KOPT-K1 (cell line): ENCODE measurements at regions not wholly inside any gene's neighbourhood (a gene's known extent, or its start where the extent isn't known, plus 50 kb on each side); places are given as distances from the start of the nearest gene placed in this dataset.

Experiments
- H3K27ac ChIP-seq: fragments of 200-600 bp; sonication (generic); 2 replicates; pipeline ENCODE4 v1.5.1; 2016; ENCODE audit warnings: antibody characterized with exemption, mild to moderate bottlenecking, low read depth, low read length; ENCODE audit not compliant: poor library complexity, severe bottlenecking
- H3K36me3 ChIP-seq: fragments of 200-600 bp; sonication (generic); 2 replicates; pipeline ENCODE4 v1.5.1; 2017; ENCODE audit warnings: antibody characterized with exemption, mild to moderate bottlenecking, low read length, moderate library complexity; ENCODE audit not compliant: insufficient read depth
- H3K9me3 ChIP-seq: fragments of 200-600 bp; sonication (generic); 2 replicates; pipeline ENCODE4 v1.5.1; 2017; ENCODE audit warnings: antibody characterized with exemption, low read length, mild to moderate bottlenecking; ENCODE audit not compliant: insufficient read depth, poor library complexity, severe bottlenecking

- Histone ChIP-seq H3K36me3 (no peaks in the 10 kb centered on the region), H3K27ac (no peak overlapping the region), H3K9me3 (no peaks in the 10 kb centered on the region)
Observed at GRCh38 chr22:27672721-27673418, 128.7 kb downstream of the MN1 start.

DNA sequence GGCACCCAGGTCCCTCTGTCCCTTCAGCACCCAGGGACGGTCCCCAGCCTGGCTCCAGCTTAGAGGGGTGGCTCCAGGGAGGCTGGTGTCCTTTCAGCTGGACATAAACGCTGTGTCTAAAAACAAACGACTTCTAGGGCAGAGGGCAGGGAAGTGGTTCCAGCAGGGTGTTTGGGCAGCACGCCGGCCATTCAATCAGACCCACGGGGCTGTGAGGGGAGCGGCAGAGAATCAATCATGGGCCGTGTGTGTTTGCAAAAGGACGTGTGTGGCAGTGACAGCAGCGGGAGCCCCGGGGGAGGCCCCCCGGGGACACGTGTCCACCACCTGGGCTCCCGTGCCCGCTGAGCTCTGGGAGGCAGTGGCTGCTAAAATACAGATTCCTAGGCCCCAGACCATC, 127.7 kb downstream of the MN1 start:
- H3K36me3 ChIP-seq: no peaks in the 10 kb centered on the region
- no peaks in the 10 kb centered on the region for H3K9me3 ChIP-seq

DNA sequence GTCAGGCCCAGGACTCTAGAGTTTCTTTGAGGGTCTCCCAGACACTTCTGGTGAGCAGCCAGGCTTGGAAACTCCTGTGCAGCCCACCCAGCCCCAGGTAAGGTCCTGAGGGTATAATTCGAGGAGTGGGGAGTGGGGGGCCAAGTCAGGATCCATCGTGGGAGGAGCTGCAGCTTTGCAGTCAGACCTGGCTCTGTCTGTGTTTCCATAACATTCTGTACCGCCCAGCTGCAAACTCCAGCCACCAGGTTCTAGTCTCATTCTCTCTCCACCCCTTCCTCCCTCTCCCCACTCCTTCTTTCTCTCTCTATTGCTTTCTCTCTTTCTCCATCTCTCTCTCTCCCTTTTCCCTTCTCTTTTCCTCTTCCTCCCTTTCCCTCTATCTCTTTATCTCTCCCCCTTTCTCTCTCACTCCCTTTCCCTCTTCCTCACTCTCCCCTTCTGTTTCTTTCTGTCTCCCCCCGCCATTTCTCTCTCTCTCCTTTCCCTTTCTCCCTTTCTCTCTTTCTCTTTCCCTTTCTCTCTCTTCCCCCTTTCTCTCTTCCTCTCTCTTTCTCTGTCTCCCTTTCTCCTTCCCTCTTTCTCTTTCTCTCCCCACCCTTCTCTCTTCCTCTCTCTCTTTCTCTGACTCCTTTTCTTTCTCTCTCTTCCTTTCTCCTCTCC, 127.2 kb downstream of the MN1 start:
- no peak overlapping the region for H3K27ac ChIP-seq
- H3K36me3 ChIP-seq: no peaks in the 10 kb centered on the region
- no peaks in the 10 kb centered on the region for H3K9me3 ChIP-seq

More for the DNA sequence above, 127.7 kb downstream of the MN1 start:
- no peak overlapping the region for H3K27ac ChIP-seq

GRCh38 chr22:27676545-27677213, 124.9 kb downstream of the MN1 start:
- Histone ChIP-seq H3K27ac (no peak overlapping the region), H3K36me3 (no peaks in the 10 kb centered on the region), H3K9me3 (no peaks in the 10 kb centered on the region)

GRCh38 chr22:27677905-27678458, 123.6 kb downstream of the MN1 start:
- H3K27ac ChIP-seq: no peak overlapping the region
- no peaks in the 10 kb centered on the region for H3K36me3 ChIP-seq
- H3K9me3 ChIP-seq: no peaks in the 10 kb centered on the region

DNA sequence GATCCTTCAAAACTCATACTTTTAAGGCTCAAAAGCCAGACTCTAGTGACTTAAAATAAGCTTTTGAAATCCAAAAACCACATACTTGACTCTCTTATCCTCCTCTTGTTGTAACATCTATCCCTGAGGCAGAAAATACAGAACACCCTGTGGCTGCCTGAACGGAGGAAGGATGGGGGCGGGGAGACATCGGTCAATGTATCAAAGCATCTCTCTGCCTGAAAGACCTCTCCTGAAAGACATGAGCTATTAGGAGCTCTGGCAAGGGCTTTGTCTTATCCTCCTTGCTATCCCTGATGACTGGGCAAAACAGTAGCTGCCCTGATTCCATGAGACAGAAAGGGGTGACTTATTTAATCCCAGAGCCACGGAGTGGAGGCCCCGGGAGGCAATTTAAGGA, 122.4 kb downstream of the MN1 start:
- Histone ChIP-seq H3K36me3 (no peaks in the 10 kb centered on the region), H3K9me3 (no peaks in the 10 kb centered on the region), H3K27ac (no peak overlapping the region)

DNA sequence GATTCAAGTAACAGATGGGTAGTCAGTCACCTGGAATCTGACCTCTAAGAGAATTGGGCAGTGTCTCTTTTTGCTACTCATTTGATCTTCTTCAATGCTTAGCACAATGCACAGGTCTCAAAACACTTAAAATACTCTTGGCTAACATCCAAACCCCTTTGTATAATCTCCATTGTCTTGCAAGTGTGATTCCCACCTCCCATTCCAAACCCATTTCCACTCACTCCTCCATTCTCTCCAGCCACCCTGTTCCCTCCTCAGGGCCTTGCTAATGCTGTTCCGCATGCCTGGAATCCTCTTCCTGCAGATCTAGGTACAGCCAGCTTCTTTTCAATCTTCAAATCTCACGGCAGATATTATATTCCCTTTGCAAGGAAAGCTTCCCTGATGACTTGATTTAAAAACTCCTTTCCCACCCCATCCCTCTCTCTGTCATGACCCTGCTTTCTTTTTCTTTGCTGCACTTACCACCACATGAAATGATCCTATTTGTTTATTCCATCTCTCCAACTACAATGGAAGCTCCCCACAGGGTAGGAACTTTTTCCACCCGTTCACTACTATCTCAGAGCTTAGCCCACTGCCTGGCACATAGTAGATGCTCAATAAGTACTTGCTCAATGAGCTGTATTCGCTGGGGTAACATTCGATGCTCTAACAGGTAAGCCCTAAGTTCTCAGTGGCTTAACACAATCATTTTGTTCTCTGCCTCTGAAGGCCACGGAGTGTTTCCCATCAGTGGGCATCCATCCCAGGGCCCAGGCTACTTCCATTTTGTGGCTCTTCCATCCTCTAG, 121.7 kb downstream of the MN1 start:
- no peak overlapping the region for H3K27ac ChIP-seq
- no peaks in the 10 kb centered on the region for H3K36me3 ChIP-seq
- H3K9me3 ChIP-seq: no peaks in the 10 kb centered on the region

- Histone ChIP-seq H3K27ac (no peak overlapping the region), H3K36me3 (no peaks in the 10 kb centered on the region), H3K9me3 (no peaks in the 10 kb centered on the region)
Observed at GRCh38 chr22:27680636-27681035, 120.9 kb downstream of the MN1 start.

- Histone ChIP-seq H3K36me3 (no peaks in the 10 kb centered on the region), H3K9me3 (no peaks in the 10 kb centered on the region), H3K27ac (no peak overlapping the region)
Observed at GRCh38 chr22:27681037-27681436, 120.5 kb downstream of the MN1 start.

DNA sequence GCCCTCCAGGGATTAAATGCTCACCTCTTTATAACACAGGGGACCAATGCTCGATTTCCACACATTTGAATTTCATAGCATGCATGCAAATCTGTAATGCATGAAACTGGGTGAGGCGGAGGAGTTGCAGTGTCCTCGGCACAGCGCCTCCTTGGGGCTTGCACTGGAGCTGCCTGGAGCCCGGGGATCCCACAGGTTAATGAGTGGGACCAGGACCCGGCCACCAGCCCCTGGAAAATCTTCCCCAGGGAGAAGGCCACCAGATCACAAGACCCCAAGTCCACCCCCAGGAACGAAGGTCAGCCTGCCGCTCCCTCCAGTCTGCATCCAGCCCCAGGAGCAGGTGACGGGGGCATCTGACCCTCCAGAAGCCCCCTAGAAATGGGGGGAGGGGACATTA, 119.1 kb downstream of the MN1 start:
- Histone ChIP-seq H3K27ac (no peak overlapping the region), H3K36me3 (no peaks in the 10 kb centered on the region), H3K9me3 (no peaks in the 10 kb centered on the region)

DNA sequence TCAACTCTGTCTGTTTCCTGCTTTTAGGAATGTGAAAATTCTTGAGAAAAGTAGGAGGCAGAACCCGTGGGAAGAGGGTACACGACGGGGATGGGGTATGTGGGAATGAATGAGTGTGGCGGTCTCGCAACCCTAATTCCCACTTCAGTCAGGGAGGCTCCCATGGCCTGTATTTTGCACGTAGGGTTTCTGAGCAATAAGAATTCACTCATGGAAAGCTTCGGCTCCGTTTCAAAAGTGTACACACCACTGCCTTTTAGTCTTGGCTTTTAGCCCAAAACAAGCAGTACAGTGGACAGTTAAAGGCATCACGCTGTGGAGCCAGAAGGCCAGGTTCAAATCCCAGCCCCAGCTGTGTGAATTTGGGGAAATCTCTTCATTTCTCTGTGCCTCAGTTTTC, 116.7 kb downstream of the MN1 start:
- H3K36me3 ChIP-seq: no peaks in the 10 kb centered on the region
- H3K27ac ChIP-seq: no peak overlapping the region

GRCh38 chr22:27685515-27685914, 116.0 kb downstream of the MN1 start:
- H3K36me3 ChIP-seq: no peaks in the 10 kb centered on the region
- H3K27ac ChIP-seq: no peak overlapping the region
- no peaks in the 10 kb centered on the region for H3K9me3 ChIP-seq

More for the DNA sequence above, 116.7 kb downstream of the MN1 start:
- no peaks in the 10 kb centered on the region for H3K9me3 ChIP-seq

DNA sequence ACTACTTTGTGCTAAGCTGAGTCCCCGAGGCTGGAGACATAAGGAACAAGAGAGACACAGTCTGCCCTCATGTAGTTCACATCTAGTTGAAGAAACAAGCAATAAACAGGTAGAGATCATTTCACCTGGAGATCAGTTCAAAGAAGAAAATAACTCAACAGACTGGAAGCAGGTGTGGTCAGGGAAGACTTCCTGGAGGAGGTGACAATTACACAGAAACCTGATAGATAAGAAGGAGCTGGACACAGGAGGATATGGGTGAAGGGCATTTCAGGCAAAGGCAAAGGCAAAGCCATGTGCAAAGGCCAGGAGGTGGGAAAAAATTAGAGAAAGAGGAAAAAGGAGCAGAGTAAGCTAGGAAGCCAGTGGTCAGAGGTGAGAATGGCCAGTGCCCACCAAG, 115.6 kb downstream of the MN1 start:
- H3K27ac ChIP-seq: no peak overlapping the region

DNA sequence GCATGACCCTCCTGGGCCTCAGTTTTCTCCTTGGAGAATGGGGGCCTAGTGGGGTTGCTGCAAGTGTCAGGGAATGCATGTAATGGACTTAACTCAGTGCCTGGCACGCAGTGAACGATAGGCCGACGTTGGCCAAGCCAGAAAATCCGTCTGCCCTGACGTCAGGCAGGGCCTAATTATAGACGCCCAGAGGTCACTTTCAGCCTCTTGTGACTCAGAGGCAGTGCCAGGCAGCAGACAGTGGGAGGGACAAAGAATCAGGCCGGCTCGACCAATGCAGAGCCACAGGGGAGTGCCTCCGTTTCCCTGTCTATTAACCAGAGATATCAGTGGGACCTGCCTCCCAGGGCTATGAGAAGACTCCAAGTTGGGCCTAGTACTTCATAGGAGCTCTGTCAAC, 115.0 kb downstream of the MN1 start:
- Histone ChIP-seq H3K27ac (no peak overlapping the region), H3K36me3 (no peaks in the 10 kb centered on the region), H3K9me3 (no peaks in the 10 kb centered on the region)

More for the DNA sequence above, 115.6 kb downstream of the MN1 start:
- Histone ChIP-seq H3K36me3 (no peaks in the 10 kb centered on the region), H3K9me3 (no peaks in the 10 kb centered on the region)
